IgD-negative memory B cell (primary cell): ENCODE measurements at regions not wholly inside any gene's neighbourhood (a gene's known extent, or its start where the extent isn't known, plus 50 kb on each side); places are given as distances from the start of the nearest gene placed in this dataset.

Source experiments
- H3K27ac Mint-ChIP-seq, 3 donors: one replicate each; pipeline ENCODE4 v1.8.0; 2020 to 2022; ENCODE audit warnings: mild to moderate bottlenecking in 3 of 3, mixed read lengths in 3 of 3, moderate library complexity in 1 of 3
- H3K27me3 Mint-ChIP-seq: one replicate; pipeline ENCODE4 v1.8.0; 2021; ENCODE audit warnings: mixed read lengths
- H3K36me3 Mint-ChIP-seq: one replicate; pipeline ENCODE4 v1.8.0; 2020; ENCODE audit warnings: mild to moderate bottlenecking, mixed read lengths
- H3K4me1 Mint-ChIP-seq, 3 donors: one replicate each; pipeline ENCODE4 v1.8.0; 2020 to 2022; ENCODE audit warnings: mixed read lengths in 3 of 3, mild to moderate bottlenecking in 1 of 3
- H3K4me3 Mint-ChIP-seq, 4 donors: one replicate each; pipeline ENCODE4 v1.8.0; 2020 to 2022; ENCODE audit warnings: mild to moderate bottlenecking in 4 of 4, mixed read lengths in 4 of 4, moderate library complexity in 3 of 4
- H3K9me3 Mint-ChIP-seq, 3 donors: one replicate each; pipeline ENCODE4 v1.8.0; 2020 to 2021; ENCODE audit warnings: mixed read lengths in 3 of 3, mild to moderate bottlenecking in 1 of 3

GRCh38 chr1:239868058-239868832 is 223.4 kb upstream of the FMN2 start:
- Mint-ChIP-seq H3K36me3 (peaks cover 5% of the 10 kb centered on the region), H3K4me3 (no peak overlapping the region), H3K4me1 (no peaks in the 10 kb centered on the region), H3K9me3 (peaks cover 0 to 2% (median 0%) of the 10 kb centered on the region in 3 donors), H3K27me3 (no peaks in the 10 kb centered on the region), H3K27ac (no peak overlapping the region)

DNA sequence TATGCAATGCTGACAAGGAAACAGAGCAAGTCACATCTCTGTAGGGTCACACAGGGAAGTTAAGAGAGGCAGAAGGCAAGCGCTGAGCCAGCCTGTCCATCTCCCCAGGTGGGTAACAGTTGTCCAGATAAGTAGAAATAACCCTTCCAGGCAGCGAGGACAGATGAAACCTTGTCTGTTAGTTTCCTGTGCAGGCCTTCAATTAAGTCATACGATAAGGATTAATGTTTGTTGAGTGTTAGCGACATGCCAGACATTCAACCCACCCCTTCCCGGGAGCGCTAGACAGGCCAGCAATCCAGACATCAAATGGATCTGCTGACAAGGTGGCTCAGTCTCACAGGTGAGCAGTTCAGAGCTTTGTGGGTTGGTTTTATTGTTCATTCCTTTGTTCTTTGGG is 221.5 kb upstream of the FMN2 start:
- H3K36me3 Mint-ChIP-seq: peaks cover 3% of the 10 kb centered on the region
- no peak overlapping the region for H3K4me3 Mint-ChIP-seq
- H3K9me3 Mint-ChIP-seq: no peaks in the 10 kb centered on the region
- H3K27ac Mint-ChIP-seq: no peak overlapping the region
- H3K4me1 Mint-ChIP-seq: no peaks in the 10 kb centered on the region
- no peaks in the 10 kb centered on the region for H3K27me3 Mint-ChIP-seq

DNA sequence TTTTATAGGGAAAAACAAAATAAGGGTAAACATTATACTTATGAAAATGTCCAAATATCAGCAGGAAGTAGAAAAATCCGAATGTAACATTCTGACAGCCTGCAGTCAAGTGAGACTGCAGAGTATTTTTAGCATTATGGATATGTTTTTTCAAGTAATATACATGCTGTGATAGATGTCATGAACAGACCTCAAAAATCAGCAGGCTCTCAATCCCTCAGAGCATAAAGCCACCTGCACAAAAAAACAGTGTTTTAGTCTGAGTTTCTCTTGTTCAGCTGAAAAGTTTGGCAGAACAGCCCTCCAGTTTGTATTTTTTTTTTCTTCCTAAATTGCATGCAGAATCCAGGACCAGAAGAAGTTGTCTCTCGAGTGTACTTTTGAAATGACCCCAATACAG is 219.1 kb upstream of the FMN2 start:
- H3K36me3 Mint-ChIP-seq: no peaks in the 10 kb centered on the region
- H3K4me3 Mint-ChIP-seq: no peak overlapping the region
- H3K27me3 Mint-ChIP-seq: no peaks in the 10 kb centered on the region
- H3K27ac Mint-ChIP-seq: no peak overlapping the region
- H3K4me1 Mint-ChIP-seq: no peaks in the 10 kb centered on the region
- H3K9me3 Mint-ChIP-seq: no peaks in the 10 kb centered on the region

GRCh38 chr1:239874831-239875230 is 216.9 kb upstream of the FMN2 start:
- Mint-ChIP-seq H3K27ac (no peak overlapping the region), H3K27me3 (no peaks in the 10 kb centered on the region), H3K9me3 (no peaks in the 10 kb centered on the region), H3K36me3 (no peaks in the 10 kb centered on the region), H3K4me3 (no peak overlapping the region), H3K4me1 (no peaks in the 10 kb centered on the region)

DNA sequence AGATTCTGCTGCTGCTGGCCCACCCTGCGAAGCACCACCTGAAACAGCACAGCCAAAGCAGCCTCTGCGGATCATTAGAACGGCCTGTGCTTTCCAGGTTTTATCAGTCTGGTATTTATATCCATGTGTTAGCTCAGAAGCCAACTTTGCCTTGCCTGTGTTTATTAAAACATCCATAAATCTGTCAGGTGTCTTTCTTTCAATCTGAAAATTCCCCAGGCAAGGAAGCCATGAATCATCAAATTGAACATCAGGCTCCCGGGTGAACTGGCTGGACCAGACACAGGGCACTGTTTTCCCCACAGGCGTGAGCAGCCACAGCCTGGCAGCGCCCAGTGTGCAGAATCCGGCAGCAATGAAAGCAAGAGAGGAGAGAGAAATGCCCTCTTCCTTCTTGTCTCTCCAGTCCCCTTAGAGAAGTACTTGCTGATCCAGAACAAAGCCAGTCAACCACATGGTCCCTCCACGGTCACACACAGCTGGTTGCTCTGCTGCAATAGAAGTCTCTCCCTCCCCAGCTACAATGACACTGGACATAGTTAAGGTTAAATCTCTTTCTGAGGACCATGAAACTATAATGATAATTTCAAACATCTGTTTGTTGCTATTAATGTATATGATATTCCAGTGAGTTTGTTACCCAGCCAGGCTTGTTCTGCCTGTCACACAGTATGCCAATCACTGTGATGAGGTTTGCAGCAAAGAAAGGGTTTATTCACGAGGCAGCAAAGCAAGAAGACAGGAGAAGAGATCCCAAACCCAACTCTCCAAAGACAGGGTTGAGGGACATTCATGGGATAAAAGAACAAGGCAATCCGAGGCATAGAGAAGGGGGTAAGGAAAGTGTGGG is 212.1 kb upstream of the FMN2 start:
- Mint-ChIP-seq H3K27me3 (no peaks in the 10 kb centered on the region), H3K4me1 (no peaks in the 10 kb centered on the region), H3K4me3 (no peak overlapping the region), H3K9me3 (no peaks in the 10 kb centered on the region), H3K27ac (no peak overlapping the region), H3K36me3 (no peaks in the 10 kb centered on the region)

DNA sequence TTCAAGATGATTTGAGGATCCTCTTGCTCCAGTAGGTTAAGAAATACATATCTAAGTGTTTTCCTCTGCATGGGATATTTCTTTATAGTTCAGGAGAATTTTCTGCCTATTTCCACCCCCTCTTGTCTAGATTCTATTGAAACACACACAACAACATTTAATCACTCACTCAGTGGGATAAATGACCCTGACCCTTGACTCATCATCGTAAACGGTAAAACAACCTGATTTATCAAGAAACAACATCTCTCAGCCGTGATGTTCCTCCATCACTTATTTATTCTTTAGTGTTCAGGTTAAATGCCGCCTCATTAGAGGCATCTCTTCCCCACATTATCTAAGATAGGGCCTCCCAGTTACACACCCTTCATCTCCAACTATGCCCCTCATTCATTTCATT is 208.7 kb upstream of the FMN2 start:
- Mint-ChIP-seq H3K9me3 (peaks cover 0 to 3% (median 0%) of the 10 kb centered on the region in 3 donors), H3K36me3 (no peaks in the 10 kb centered on the region), H3K27me3 (no peaks in the 10 kb centered on the region), H3K27ac (no peak overlapping the region), H3K4me1 (no peaks in the 10 kb centered on the region), H3K4me3 (no peak overlapping the region)

DNA sequence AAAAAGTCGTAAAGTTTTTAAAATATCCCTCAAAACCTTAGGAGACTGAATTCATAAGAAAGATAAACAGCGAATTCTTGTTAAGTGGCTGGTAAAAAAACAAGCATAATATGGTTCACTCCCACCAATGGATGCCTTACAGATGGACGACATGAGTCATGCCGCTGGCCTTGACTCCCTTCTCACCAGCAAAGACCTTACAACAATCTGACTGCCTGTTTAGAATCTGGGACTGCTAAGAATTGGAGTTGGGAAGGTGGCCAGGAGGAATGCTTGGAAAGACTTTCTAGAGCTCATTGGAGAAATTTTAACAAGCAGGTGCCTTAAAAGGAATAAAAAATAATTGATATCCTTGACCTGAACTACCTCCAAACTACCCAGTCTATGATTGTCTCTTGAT is 206.9 kb upstream of the FMN2 start:
- Mint-ChIP-seq H3K4me1 (no peaks in the 10 kb centered on the region), H3K36me3 (no peaks in the 10 kb centered on the region), H3K27ac (no peak overlapping the region), H3K9me3 (peaks cover 0 to 3% (median 3%) of the 10 kb centered on the region in 3 donors), H3K4me3 (no peak overlapping the region), H3K27me3 (no peaks in the 10 kb centered on the region)

- H3K4me3 Mint-ChIP-seq: no peak overlapping the region
- no peak overlapping the region for H3K27ac Mint-ChIP-seq
- no peaks in the 10 kb centered on the region for H3K4me1 Mint-ChIP-seq
- H3K36me3 Mint-ChIP-seq: no peaks in the 10 kb centered on the region
- no peaks in the 10 kb centered on the region for H3K27me3 Mint-ChIP-seq
- H3K9me3 Mint-ChIP-seq: peaks cover 0 to 3% (median 3%) of the 10 kb centered on the region in 3 donors
Measured at GRCh38 chr1:239886266-239886665, 205.4 kb upstream of the FMN2 start.

- H3K27me3 Mint-ChIP-seq: no peaks in the 10 kb centered on the region
- no peaks in the 10 kb centered on the region for H3K4me1 Mint-ChIP-seq
- H3K9me3 Mint-ChIP-seq: peaks cover 0 to 3% (median 3%) of the 10 kb centered on the region in 3 donors
- peak overlapping the region in 1 of 3 donors; percentile 67 for H3K27ac Mint-ChIP-seq
- no peak overlapping the region for H3K4me3 Mint-ChIP-seq
- H3K36me3 Mint-ChIP-seq: no peaks in the 10 kb centered on the region
Measured at GRCh38 chr1:239888639-239889038, 203.0 kb upstream of the FMN2 start.

DNA sequence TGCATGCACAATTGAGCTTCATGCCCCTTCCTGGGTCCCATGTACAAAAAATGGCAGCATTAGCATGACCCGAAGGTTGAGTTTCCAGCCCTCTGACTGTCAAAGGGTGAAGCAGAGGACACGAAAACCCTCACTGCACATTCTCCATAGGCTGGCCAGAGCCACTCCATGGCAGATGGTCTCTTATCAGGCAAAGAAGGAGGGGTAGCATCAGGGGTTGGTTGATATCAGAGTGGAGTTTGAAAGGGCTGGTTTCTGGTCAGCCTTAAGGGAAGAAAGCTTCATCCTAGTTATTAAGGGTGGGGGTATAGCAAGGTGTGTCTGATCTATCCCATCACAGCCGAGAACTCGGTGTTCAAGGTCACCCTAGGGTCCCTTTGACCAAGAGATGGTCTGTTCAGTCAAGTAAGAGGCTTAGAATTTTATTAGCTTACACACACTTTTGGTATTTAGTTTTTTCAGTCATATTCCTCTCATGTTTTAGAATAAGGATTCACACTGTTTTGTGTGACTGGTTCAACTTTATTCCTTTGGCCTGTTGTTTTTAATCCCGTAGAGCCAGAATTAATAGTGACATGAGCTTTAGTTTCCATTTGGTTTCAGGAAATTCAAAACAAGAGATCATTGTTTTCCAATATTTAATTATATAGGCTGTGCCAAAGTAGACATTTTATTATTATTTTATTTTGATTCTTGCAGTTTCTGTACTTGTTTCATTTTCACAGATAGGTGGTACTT is 199.9 kb upstream of the FMN2 start:
- Mint-ChIP-seq H3K9me3 (peaks cover 2 to 3% (median 3%) of the 10 kb centered on the region in 3 donors), H3K4me3 (no peak overlapping the region), H3K36me3 (no peaks in the 10 kb centered on the region), H3K27me3 (no peaks in the 10 kb centered on the region), H3K4me1 (no peaks in the 10 kb centered on the region), H3K27ac (no peak overlapping the region)

DNA sequence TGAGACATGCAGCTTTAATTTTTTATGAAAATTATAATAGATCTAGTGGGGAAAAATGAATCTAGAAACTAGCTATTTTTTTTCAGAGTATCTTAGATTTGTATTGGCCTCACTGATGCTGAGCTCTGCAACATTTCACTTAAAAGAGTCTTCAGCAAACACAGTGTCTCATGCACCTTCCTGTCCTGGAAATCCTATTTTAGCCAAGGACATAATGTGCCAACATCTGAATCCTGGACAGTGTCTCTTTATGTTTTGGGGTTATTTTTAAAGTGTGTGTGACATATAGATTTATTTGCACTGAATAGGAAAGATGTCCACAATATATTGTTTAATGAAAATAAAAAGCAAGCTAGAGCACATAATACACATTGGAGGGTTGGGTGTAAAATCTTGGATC is 199.1 kb upstream of the FMN2 start:
- Mint-ChIP-seq H3K9me3 (peaks cover 0 to 3% (median 3%) of the 10 kb centered on the region in 3 donors), H3K4me1 (no peaks in the 10 kb centered on the region), H3K36me3 (no peaks in the 10 kb centered on the region), H3K27me3 (no peaks in the 10 kb centered on the region), H3K4me3 (no peak overlapping the region), H3K27ac (no peak overlapping the region)

GRCh38 chr1:239893127-239893731 is 198.5 kb upstream of the FMN2 start:
- H3K9me3 Mint-ChIP-seq: peaks cover 0 to 3% (median 3%) of the 10 kb centered on the region in 3 donors
- H3K36me3 Mint-ChIP-seq: no peaks in the 10 kb centered on the region
- no peak overlapping the region for H3K27ac Mint-ChIP-seq
- no peaks in the 10 kb centered on the region for H3K27me3 Mint-ChIP-seq
- no peaks in the 10 kb centered on the region for H3K4me1 Mint-ChIP-seq
- no peak overlapping the region for H3K4me3 Mint-ChIP-seq

DNA sequence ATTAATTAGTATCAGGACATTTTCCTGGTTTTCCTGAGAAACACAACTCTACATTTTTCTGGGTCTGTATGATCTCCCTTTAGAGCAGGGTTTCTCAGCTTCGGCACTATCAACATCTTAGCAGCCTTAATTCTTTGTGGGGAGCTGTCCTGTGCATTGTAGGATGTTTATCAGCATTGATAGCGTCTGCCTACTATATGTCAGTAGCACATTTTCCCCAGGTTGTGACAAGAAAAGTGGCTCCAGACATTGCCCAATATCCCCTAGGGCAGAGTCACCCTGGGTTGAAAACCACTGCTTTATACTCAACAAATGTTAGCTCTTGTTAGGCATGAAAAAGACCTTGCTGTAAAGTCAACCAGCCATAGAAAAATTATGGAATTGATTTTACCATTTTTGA is 195.1 kb upstream of the FMN2 start:
- no peak overlapping the region for H3K4me3 Mint-ChIP-seq
- H3K36me3 Mint-ChIP-seq: no peaks in the 10 kb centered on the region

DNA sequence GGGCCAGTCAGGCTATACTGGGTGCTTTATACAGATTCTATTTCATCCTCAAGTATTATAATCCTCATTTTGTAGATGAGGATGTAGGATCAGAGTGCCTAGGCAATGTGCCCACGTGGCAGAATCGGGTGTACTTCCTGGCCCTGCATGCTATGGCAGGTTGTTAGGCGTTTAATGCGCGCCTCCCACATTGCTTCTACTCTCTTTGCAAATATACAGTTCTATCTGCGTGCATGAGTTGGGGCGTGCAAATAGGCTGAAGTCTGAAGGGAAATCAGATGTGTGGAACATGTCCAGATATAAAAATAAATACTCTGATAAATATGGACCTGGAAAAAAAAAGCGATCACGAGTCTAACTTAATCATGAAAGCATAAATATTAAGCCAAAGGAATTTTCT is 194.7 kb upstream of the FMN2 start:
- Mint-ChIP-seq H3K36me3 (no peaks in the 10 kb centered on the region), H3K9me3 (peaks cover 0 to 3% (median 0%) of the 10 kb centered on the region in 3 donors), H3K27me3 (no peaks in the 10 kb centered on the region), H3K27ac (no peak overlapping the region), H3K4me1 (no peaks in the 10 kb centered on the region), H3K4me3 (no peak overlapping the region)

More for the DNA sequence above, 195.1 kb upstream of the FMN2 start:
- H3K27ac Mint-ChIP-seq: no peak overlapping the region
- H3K9me3 Mint-ChIP-seq: peaks cover 0 to 3% (median 0%) of the 10 kb centered on the region in 3 donors
- no peaks in the 10 kb centered on the region for H3K4me1 Mint-ChIP-seq
- no peaks in the 10 kb centered on the region for H3K27me3 Mint-ChIP-seq

- Mint-ChIP-seq H3K27ac (no peak overlapping the region), H3K4me3 (no peak overlapping the region), H3K9me3 (peaks cover 0 to 3% (median 0%) of the 10 kb centered on the region in 3 donors), H3K27me3 (no peaks in the 10 kb centered on the region), H3K4me1 (no peaks in the 10 kb centered on the region), H3K36me3 (no peaks in the 10 kb centered on the region)
Measured at GRCh38 chr1:239897458-239897857, 194.2 kb upstream of the FMN2 start.
